ENCODE measurements at regions not wholly inside any gene's neighbourhood (a gene's known extent, or its start where the extent isn't known, plus 50 kb on each side); places are given as distances from the start of the nearest gene placed in this dataset.

DNA sequence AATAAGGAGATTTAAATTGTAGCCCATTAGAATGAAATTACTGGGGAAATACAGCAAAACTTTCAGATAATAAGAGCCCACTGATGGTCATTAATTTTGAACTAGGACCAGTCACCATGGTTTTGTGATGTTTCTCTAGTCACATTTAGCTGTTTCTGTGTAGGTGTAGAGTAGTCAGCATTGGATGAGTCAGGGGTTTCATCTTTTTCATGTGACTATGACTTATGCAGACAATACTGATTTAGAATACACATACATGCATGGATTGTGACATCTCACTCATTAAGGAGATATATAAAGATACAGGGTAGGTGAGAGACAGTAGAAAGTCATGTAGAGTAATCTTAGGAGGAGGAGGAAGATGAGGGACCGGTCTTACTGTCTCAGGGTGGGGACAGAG lies 1192.7 kb downstream of the KCNT2 start:
- Histone ChIP-seq H3K4me2 (ENCODE audit: low read depth, low read length, poor library complexity, severe bottlenecking) (no peak overlapping the region), H4K20me1 (ENCODE audit: insufficient read depth, low read length, poor library complexity, severe bottlenecking) (no peaks in the 10 kb centered on the region), H3F3A (ENCODE audit: low read depth) (no peaks in the 10 kb centered on the region), H3K9ac (ENCODE audit: low read depth, low read length, poor library complexity, severe bottlenecking) (no peak overlapping the region), H3K4me1 (ENCODE audit: insufficient read depth, low read length, poor library complexity, severe bottlenecking) (no peaks in the 10 kb centered on the region), H3K4me3 (ENCODE audit: low read length, poor library complexity, severe bottlenecking) (no peak overlapping the region), H3K79me2 (ENCODE audit: insufficient read depth, low read length) (no peaks in the 10 kb centered on the region), H3K9me3 (ENCODE audit: insufficient read depth, low read depth, low read length) (no peaks in the 10 kb centered on the region), H3K27me3 (ENCODE audit: insufficient read depth, low read length, poor library complexity, severe bottlenecking) (no peaks in the 10 kb centered on the region), H2AFZ (ENCODE audit: low read length) (no peak overlapping the region), H3K9me2 (replicated peaks; ENCODE audit: low read depth, low read length) (no peaks in the 10 kb centered on the region), H3K36me3 (ENCODE audit: insufficient read depth, low read length) (no peaks in the 10 kb centered on the region)
- TF ChIP-seq EZH2phosphoT487 (IDR thresholded peaks at IDR 0.05; ENCODE audit: borderline replicate concordance) (no peak), CTCF (conservative IDR thresholded peaks at IDR 0.05; ENCODE audit: low read length) (no peak)

DNA sequence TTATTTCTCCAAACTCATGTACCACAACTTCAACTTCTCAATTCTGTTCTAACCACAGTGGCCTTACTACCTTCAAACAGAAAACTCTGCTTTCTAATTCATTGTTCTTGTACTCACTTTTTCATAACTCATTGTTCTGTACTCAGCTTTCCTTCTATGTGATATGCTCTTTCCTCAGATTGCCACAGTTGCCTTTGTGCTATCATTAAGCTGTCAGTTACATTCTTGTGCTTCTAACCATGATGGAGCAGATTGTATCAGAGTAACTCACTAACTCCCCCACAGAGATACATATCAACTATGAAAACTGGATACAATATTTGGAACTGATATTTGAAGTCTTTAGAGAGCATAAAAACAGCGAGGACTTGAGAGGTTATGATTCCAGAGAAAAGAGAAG lies 1213.7 kb downstream of the KCNT2 start:
- Histone ChIP-seq H2AFZ (ENCODE audit: low read length) (no peak overlapping the region), H3F3A (ENCODE audit: low read depth) (no peaks in the 10 kb centered on the region), H3K4me3 (ENCODE audit: low read length, poor library complexity, severe bottlenecking) (no peak overlapping the region), H4K20me1 (ENCODE audit: insufficient read depth, low read length, poor library complexity, severe bottlenecking) (no peaks in the 10 kb centered on the region), H3K9me2 (replicated peaks; ENCODE audit: low read depth, low read length) (no peaks in the 10 kb centered on the region), H3K4me2 (ENCODE audit: low read depth, low read length, poor library complexity, severe bottlenecking) (no peak overlapping the region), H3K4me1 (ENCODE audit: insufficient read depth, low read length, poor library complexity, severe bottlenecking) (no peaks in the 10 kb centered on the region), H3K36me3 (ENCODE audit: insufficient read depth, low read length) (no peaks in the 10 kb centered on the region), H3K27me3 (ENCODE audit: insufficient read depth, low read length, poor library complexity, severe bottlenecking) (no peaks in the 10 kb centered on the region), H3K9me3 (ENCODE audit: insufficient read depth, low read depth, low read length) (no peaks in the 10 kb centered on the region), H3K79me2 (ENCODE audit: insufficient read depth, low read length) (no peaks in the 10 kb centered on the region), H3K9ac (ENCODE audit: low read depth, low read length, poor library complexity, severe bottlenecking) (no peak overlapping the region)
- TF ChIP-seq CTCF (conservative IDR thresholded peaks at IDR 0.05; ENCODE audit: low read length): no peak
- TF ChIP-seq EZH2phosphoT487 (IDR thresholded peaks at IDR 0.05; ENCODE audit: borderline replicate concordance): no peak

DNA sequence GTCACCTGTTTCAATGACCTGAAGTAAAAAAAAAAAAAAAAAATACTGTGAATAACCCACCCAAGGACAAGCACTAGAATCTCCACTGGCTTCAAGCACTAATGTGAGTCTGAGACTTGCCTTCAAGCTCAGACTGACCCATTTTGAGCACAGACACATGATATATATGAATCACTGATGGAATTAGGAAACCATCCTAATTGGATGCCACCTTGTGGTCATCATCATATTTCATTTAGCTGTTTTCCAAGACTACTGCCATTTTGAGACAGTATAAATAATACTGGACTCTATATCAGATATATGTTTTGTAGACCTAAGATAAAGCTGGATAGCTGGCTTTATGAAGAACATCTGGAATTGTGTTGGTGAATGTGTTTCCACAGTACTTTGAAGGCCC lies 1232.0 kb downstream of the KCNT2 start:
- H3K9ac ChIP-seq (ENCODE audit: low read depth, low read length, poor library complexity, severe bottlenecking): no peak overlapping the region
- no peak overlapping the region for H3K4me2 ChIP-seq (ENCODE audit: low read depth, low read length, poor library complexity, severe bottlenecking)
- H3K4me1 ChIP-seq (ENCODE audit: insufficient read depth, low read length, poor library complexity, severe bottlenecking): no peaks in the 10 kb centered on the region
- H3K27me3 ChIP-seq (ENCODE audit: insufficient read depth, low read length, poor library complexity, severe bottlenecking): no peaks in the 10 kb centered on the region
- no peaks in the 10 kb centered on the region for H3K9me3 ChIP-seq (ENCODE audit: insufficient read depth, low read depth, low read length)
- no peak overlapping the region for H3K4me3 ChIP-seq (ENCODE audit: low read length, poor library complexity, severe bottlenecking)
- H3K9me2 ChIP-seq (replicated peaks; ENCODE audit: low read depth, low read length): no peaks in the 10 kb centered on the region
- no peaks in the 10 kb centered on the region for H4K20me1 ChIP-seq (ENCODE audit: insufficient read depth, low read length, poor library complexity, severe bottlenecking)
- peak; percentile 46 for TF ChIP-seq CTCF (conservative IDR thresholded peaks at IDR 0.05; ENCODE audit: low read length)
- no peak for TF ChIP-seq EZH2phosphoT487 (IDR thresholded peaks at IDR 0.05; ENCODE audit: borderline replicate concordance)
- no peaks in the 10 kb centered on the region for H3K36me3 ChIP-seq (ENCODE audit: insufficient read depth, low read length)
- H3F3A ChIP-seq (ENCODE audit: low read depth): no peaks in the 10 kb centered on the region
- H3K79me2 ChIP-seq (ENCODE audit: insufficient read depth, low read length): no peaks in the 10 kb centered on the region
- no peak overlapping the region for H2AFZ ChIP-seq (ENCODE audit: low read length)

Measured in Loucy (cell line).